HG03565 (cell line): ENCODE measurements at regions not wholly inside any gene's neighbourhood (a gene's known extent, or its start where the extent isn't known, plus 50 kb on each side); places are given as distances from the start of the nearest gene placed in this dataset.
"Not testable (repeated sequence)": the region's sequence is repeated elsewhere in the genome, so short reads cannot be mapped to it uniquely, and the experiment has no call there.

Experiments used
- ATAC-seq: cut with Tn5 transposase; IDR thresholded peaks from one replicate; pipeline ENCODE4 v1.9.1; 2021; ENCODE audit warnings: mild to moderate bottlenecking, moderate library complexity; ENCODE audit not compliant: unreplicated experiment

DNA sequence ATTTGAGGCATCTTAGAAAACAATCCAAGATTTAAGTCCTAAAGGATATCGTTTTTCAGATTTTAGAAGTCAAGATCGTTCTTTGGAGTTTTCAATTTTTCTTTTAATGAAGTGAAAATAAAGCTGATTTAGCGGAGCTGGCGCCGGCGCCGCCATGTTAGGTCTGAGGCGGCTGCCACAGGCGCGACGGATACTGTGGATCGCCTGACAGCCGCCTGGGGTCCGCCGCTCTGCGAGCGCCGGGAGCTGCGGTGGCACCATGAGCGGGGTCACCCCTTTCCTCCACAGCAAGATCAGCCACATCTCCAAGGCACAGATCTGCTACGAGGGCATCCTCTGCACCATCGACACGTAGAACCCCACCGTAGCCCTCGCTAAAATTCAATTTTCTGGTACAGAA, 247.2 kb downstream of the GJA1 start:
- ATAC-seq, result no peak

DNA sequence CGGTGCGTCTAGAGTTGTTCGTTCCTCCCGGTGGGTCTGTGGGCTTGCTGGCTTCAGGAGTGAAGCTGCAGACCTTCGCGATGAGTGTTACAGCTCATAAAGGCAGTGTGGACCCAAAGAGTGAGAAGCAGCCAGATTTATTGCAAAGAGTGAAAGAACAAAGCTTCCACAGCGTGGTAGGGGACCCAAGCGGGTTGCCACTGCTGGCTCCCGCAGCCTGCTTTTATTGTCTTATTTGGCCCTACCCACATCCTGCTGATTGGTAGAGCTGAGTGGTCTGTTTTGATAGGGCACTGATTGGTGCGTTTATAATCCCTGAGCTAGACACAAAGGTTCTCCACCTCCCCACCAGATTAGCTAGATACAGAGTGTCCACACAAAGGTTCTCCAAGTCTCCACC, 250.4 kb downstream of the GJA1 start:
- ATAC-seq, result not testable (repeated sequence)

DNA sequence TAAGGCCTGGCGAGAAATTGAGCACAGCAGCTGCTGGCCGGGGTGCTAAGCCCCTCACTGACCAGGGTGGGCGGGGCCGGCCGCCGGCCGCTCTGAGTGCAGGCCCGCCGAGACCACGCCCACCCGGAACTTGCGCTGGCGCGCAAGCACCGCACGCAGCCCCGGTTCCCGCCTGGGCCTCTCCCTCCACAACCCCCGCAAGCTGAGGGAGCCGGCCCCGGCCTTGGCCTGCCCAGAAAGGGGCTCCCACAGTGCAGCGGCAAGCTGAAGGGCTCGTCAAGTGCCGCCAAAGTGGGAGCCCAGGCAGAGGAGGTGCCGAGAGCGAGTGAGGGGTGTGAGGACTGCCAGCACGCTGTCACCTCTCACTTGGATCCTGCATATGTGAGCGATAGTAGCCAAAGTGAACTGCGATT, 251.2 kb downstream of the GJA1 start:
- no peak for ATAC-seq

DNA sequence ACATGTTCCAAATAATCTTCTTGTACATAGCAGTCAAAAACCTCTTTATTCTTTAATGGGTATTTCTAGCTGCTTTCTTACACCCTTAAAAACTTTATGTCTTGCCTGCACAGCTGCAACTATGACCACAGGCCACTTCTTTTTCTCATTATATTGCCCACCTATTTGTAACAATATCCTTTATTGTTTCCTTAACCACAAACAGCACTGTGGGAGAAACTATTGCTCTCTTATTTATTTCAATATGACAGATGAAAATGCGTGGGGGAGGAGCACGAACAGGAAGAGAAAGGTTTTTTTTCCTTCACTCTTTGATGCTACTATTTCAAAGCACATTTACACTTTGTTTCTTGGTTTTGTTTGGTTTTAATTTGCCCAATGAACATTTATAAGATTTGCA, 253.5 kb downstream of the GJA1 start:
- ATAC-seq, result no peak

DNA sequence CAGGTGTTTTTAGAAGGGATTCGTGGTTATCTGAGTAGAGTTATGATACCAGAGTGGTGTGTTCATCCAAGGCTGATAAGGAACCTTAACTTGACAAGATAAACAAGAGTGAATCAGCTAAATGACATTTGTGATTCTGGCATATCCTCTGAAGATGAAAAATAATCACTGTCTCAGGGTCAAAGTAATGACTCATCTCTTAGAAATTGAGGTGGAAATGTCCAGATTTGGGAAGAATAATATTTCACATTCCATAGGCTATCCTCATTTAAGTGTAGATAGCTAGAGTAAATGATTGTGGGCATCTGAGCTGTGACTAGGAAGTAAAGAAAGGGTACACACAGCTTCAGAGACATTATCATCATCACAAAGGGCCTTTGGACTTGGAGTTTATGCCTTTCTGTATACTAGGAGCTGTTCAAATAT, 255.7 kb downstream of the GJA1 start:
- no peak for ATAC-seq

DNA sequence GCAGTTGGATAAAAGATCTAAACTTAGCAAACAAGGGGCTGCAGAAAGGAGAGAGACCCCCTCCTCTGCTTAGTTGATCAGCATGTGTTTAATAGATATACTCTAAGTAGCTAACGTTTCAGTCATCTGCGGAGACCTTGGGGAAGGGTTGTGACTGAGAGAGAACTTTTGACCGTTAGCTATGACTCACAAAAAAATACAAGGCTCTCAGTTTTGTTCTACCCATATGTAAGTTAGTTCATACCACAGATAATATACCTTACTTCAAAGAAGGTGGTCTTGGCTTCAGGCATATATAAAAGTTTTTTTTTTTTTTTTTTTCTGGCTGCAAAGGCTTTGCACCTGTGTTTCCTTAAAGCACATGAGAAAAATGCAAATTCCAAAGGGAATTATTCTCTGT, 258.9 kb downstream of the GJA1 start:
- ATAC-seq, result no peak

DNA sequence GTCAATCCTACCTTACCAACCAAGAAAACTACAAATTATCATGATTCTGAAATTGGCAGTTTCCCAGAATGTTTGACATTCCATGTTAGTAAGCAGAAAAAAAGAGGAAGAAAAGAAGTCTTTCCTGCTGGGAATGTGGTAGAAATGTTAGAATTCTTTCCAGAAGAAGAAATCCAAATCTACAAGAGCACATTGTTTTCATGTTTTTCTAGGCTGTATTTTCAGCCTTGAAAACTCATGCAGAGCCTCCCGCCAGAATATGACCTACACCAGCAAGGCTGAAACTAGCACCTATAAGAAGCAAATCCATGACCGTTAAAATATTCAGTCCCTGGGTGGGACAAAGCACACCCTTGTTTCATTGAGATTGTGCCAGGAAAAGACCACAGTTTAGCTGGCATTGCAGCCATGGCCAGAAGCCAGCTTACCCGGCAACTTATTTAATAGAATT, 259.4 kb downstream of the GJA1 start:
- ATAC-seq, result no peak

DNA sequence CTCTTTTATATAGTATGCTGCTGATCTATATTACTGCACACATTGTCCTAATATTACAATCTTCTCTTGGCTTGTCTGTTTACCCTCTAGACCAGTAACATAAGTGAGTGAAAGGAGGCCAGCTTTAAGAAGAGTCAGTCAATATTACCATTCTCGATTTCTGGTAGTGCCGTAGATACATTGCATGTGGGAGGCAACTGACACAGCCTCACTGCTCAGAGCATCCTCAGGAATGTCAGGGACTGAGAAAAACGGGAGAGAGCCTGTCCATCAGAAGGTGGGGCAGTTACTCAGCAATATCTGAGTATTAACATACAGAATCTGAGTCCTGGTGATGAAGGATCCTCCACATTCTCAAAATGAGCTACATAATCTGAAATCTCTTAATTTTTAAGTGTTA, 259.9 kb downstream of the GJA1 start:
- no peak for ATAC-seq

DNA sequence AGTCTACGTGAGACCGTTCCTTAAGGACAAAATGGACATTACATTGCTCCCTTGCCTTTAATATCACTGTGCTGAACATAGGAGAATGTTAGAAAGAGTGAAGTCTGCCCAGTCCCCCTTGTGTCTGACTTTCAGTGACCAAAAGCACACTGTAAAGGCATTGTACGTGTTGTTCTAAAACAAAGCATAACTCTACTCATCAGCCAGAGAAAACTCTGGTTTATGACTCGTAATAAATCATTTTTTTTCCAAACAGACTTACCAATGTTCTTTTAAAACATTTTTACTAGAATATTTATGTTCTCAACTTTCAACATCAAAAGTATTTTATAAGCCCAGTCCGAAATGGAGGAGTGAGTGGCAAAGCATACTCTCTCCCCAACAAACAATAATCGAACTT, 262.5 kb downstream of the GJA1 start:
- ATAC-seq, result no peak

DNA sequence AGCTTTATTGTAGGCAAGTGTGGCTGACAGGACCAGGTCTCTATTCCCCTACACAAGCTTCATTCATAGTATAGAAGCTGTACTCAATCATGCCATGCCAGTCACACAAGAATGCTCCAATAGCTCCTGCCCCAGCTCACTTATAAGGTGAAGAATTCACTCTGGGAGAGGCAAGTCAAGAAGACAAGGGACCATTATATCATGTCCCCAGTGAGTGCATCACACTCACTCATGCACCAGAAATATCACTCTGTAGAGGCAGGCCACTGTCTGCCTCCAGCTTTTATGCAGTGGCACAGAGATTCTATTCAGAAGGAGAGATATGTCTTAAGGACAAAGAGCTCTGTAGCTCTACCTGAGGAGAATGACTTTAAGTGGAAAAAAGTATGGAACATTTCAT, 263.2 kb downstream of the GJA1 start:
- no peak for ATAC-seq

DNA sequence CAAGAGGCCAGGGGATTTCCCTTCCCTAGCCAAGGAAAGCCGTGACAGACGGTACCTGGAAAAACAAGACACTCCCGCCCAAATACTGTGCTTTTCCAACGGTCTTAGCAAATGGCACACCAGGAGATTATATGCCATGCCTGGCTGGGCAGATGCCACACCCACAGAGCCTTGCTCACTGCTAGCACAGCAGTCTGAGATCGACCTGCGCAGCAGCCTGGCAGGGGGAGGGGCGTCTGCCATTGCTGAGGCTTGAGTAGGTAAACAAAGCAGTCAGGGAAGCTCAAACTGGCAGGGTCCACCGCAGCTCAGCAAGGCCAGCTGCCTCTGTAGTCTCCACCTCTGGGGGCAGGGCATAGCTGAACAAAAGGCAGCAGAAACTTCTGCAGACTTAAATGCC, 267.7 kb downstream of the GJA1 start:
- not testable (repeated sequence) for ATAC-seq

DNA sequence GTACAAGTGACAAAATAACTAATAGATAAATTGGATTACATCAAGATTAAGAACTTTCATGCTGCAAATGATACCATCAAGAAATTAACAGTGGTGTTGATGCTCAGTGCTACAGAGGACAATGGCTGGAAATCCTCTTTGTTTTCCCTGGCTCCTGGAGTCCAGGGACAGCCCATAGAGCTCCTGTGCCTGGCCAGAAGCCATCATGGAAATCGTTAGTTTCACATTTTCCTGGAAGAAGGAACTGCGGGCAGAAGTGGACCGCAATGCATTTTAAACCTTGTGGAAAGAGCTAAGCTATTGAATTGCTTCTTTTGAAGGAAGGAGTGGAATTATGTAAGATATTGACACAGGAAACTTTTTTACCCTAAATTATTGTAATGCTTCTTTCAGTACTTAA, 276.0 kb downstream of the GJA1 start:
- ATAC-seq, result no peak

DNA sequence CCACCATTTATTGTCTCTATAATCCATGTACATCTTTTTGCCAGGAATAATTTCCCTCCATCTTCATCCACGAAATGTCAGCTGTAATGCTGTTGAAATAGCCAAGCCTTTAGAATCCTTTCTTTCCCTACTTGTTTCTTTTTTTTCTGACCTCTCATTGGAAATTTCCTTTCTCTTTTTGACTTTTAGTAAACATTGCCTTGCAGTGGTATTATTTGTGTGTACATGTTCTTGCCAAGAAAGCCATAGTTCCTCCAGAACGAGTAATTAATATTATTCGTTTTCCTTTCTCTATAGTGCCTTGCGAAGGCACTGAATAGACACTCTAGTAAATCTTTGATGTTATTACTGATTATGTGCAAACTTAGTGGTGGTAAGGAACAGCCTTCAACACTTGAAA, 282.2 kb downstream of the GJA1 start:
- no peak for ATAC-seq

DNA sequence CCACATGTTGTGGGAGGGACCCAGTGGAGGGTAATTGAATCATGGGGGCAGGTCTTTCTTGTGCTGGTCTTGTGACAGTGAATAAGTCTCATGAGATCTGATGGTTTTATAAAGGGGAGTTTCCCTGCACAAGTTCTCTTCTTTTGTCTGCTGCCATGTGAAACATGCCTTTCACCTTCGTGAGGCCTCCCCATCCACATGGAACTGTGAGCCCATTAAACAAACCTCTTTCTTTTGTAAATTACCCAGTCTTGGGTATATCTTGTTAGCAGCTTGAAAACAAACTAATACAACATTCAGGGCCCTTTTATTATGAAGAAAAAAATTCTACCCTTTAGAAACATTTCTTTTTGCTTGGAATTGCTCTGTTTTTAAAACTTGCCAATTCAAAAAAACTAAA, 285.4 kb downstream of the GJA1 start:
- not testable (repeated sequence) for ATAC-seq

DNA sequence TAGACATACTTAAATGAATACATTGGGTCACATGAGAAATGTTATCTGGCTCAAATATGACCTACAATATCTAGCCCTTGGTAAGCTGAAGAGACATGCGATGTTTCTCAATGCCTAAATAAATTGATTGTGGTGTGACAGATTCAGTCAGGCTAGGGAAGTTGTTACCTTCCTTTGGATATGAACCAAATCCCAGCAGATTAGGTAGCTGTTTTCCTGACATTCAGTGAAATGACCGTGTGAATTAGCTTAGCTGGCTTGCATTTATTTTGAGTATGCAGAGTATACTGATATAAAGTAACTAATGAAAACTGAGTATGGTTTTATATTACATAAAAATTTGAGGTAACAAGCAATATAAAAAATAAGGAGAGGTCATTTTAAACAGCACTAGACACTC, 288.2 kb downstream of the GJA1 start:
- no peak for ATAC-seq

DNA sequence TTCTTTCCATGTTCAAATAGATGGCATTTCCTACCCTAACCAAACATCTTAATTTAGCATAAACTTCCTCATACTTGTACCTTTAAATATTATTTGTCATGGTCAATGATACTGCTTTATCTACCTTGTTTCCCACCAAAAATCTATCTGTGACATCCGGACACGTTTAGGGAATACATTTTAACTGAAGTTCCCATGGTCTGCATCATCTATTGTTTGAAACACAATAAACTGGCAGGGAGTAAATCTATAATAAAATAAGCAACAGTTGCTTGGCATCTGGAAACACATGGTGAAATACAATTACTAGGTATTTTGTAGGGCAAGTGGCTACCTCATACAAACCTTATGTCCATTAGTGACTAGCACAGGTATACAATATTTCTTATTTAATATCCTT, 289.1 kb downstream of the GJA1 start:
- no peak for ATAC-seq

DNA sequence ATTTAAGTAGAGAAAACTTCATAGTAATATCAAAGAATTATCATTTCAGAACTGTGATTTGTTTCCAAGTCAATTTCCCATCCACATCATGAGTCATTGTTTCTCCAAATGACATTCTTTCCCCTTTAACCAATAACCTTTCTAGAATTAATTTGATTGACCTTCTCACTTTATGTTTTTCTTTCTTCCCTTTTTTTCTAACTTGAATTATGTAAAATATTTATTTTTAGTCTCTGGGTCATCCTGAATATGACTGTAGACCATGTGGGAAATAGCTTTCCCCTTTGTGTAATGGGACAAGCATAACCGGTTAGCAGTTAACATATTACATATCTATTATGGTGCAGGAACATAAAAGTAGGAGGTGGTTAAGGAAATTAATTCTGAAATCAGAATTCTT, 291.1 kb downstream of the GJA1 start:
- ATAC-seq, result no peak

DNA sequence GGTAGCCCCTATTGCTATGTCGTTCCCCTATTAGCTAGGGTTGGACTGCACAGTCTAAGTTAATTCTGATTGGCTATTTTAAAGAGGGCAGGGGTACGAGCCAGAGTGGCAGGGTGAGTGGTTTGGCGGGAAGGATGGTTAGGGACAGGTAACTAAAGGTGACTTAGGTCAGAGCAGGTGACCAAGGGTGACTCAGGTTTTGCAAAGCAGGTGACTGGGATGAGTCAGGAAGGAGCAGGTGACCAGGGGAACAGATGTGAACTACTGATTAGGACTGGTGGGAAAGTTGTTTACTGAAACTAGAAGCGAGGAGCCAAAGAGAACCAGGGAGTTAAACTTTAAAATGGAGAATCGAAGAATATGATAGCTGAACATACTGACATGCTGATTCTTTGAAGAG, 295.2 kb downstream of the GJA1 start:
- no peak for ATAC-seq

DNA sequence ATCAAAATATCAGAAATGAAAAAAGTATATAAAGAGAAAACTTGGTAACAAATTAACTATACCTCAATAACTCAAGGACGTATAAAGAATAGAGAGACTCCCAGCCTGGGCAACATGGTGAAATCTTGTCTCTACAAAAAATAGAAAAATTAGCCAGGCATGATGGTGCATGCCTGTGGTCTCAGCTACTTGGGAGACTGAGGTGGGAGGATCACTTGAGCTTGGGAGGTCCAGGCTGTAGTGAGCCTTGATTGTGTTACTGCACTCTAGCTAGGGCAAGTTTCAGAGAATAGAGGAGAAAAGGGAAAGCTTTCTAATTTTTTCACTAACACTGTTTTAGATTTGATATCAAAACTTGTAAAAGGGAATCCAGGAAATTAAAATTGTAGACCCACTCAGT, 295.9 kb downstream of the GJA1 start:
- ATAC-seq, result no peak

DNA sequence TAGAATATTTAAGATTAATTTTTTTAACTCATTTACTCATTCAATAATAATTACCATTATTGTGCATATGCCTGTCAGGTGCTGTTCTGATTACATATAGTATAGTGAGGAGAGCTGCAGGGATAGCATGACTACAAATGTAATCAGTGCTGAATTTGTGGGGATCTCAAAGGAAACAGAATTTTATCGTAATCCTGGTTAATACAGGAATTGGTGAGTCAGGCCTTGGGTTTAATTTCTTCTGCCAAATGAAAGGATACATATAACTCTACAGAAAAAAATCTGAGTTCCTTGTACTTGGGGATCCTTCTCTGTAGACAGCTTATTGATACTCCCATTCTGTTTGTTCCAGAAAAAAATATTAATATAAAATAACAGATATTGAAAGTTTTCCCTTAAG, 297.2 kb downstream of the GJA1 start:
- ATAC-seq, result no peak

DNA sequence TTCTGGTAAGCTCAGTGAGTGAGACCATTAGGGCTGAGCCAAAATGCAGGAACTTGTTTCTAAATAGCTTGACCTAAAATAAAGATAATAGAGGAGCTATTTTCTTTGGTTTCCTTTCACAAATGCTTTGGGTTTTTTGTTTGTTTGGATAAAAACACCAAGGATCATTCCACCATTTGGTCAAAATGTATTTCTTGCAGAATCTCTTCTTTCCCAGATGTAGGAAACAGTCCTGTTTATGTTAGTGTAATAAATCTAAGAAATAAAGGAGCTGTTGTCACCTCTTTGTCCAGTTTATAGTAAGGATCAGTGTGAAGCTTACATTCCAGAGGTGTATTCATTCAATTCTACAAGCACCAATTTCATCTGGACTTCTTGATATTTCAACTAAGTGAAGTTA, 297.8 kb downstream of the GJA1 start:
- ATAC-seq, result no peak

DNA sequence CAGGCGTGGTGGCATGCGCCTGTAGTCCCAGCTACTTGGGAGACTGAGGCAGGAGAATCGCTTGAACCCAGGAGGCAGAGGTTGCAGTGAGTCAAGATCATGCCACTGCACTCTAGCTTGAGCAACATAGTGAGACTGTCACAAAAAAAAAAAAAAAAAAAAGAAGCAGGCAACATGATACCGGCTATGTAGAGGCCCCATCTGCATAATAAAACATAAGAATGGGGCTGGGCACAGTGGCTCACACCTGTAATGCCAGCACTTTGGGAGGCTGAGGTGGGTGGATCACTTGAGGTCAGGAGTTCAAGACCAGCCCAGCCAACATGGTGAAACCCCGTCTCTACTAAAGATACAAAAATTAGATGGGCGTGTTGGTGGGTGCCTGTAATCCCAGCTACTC, 304.7 kb downstream of the GJA1 start:
- ATAC-seq, result not testable (repeated sequence)

DNA sequence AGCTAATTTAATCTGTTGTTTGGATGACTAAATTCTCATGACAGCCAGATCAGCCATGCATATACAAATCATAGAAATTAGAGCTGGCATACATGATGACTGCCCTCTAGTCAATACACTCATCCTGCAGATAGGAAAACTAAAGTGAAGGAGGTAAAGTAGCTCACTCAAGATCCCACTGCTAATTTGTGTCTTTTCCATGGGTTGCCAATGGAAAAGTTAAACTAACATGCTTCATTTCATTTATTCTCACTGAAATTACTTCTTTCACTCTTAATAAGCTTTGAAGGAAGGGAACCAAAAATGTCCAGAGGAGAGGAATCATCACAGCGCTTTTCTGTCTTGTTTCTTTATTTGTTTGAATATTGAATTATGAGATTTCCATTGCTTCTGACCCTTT, 308.2 kb downstream of the GJA1 start:
- no peak for ATAC-seq

DNA sequence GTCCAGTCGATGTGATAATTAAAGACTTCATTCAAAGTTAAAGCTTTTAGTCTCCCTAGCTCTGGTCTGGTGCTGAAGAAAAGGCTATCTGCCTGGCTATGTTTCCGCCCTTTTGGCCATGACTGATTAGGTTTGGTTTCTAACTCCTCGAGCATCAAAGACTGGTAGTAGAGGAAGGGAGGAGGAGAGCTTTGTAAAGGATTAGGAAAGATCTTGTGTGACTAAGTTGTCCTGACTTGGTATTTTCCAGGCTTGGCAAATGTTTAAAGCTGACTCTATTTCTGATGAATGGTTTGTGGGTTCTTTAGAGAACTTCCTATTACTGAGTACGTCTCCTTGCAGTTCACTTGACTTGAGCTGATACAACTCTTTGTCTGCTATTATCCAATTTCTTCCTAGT, 312.9 kb downstream of the GJA1 start:
- no peak for ATAC-seq
